KG1 (cell line): ENCODE measurements at regions not wholly inside any gene's neighbourhood (a gene's known extent, or its start where the extent isn't known, plus 50 kb on each side); places are given as distances from the start of the nearest gene placed in this dataset.

Source experiments
- DNase-seq: peaks from one replicate; lab custom pipeline; 2025; lab: John Stamatoyannopoulos, UW

GRCh38 chr11:19519912-19520641 lies 192.6 kb upstream of the NAV2 start:
- DNase-seq: no peak

GRCh38 chr11:19519353-19519752 lies 193.3 kb upstream of the NAV2 start:
- no peak for DNase-seq

- DNase-seq: no peak
These were observed 199.4 kb upstream of the NAV2 start for GRCh38 chr11:19513253-19513652.

- DNase-seq: no peak
These were observed 200.0 kb upstream of the NAV2 start for GRCh38 chr11:19512618-19513017.

- DNase-seq: no peak
These were observed 201.0 kb upstream of the NAV2 start for GRCh38 chr11:19511413-19512183.

- DNase-seq: no peak
These were observed 201.6 kb upstream of the NAV2 start for GRCh38 chr11:19511066-19511412.

GRCh38 chr11:19510468-19510867 lies 202.2 kb upstream of the NAV2 start:
- no peak for DNase-seq

GRCh38 chr11:19509215-19509614 lies 203.4 kb upstream of the NAV2 start:
- DNase-seq: no peak

- DNase-seq: no peak
These were observed 204.5 kb upstream of the NAV2 start for GRCh38 chr11:19508165-19508564.

GRCh38 chr11:19506816-19507486 lies 205.7 kb upstream of the NAV2 start:
- DNase-seq: no peak

GRCh38 chr11:19502691-19503253 lies 209.9 kb upstream of the NAV2 start:
- DNase-seq: no peak

GRCh38 chr11:19501631-19502030 lies 211.0 kb upstream of the NAV2 start:
- no peak for DNase-seq

GRCh38 chr11:19499999-19500398 lies 212.6 kb upstream of the NAV2 start:
- DNase-seq: no peak

GRCh38 chr11:19499026-19499669 lies 213.5 kb upstream of the NAV2 start:
- DNase-seq: no peak

GRCh38 chr11:19493446-19494213 lies 219.0 kb upstream of the NAV2 start:
- no peak for DNase-seq

GRCh38 chr11:19482319-19483100 lies 230.1 kb upstream of the NAV2 start:
- no peak for DNase-seq

- DNase-seq: no peak
These were observed 232.1 kb upstream of the NAV2 start for GRCh38 chr11:19480540-19480939.

GRCh38 chr11:19478891-19479290 lies 233.7 kb upstream of the NAV2 start:
- DNase-seq: no peak

GRCh38 chr11:19474954-19475721 lies 234.4 kb upstream of the E2F8 start:
- DNase-seq: no peak

- DNase-seq: no peak
These were observed 233.5 kb upstream of the E2F8 start for GRCh38 chr11:19474211-19474610.
